OCI-LY3 (cell line): ENCODE measurements at regions not wholly inside any gene's neighbourhood (a gene's known extent, or its start where the extent isn't known, plus 50 kb on each side); places are given as distances from the start of the nearest gene placed in this dataset.

ENCODE experiments used
- H2AFZ ChIP-seq: fragments of 200-600, 300-600 bp; shearing (Covaris generic); 2 replicates; pipeline ENCODE4 v1.6.0; 2014; ENCODE audit warnings: antibody characterized with exemption, low read depth, low read length
- H3K27ac ChIP-seq: fragments of 200-600, 300-600 bp; sonication (generic); 2 replicates; pipeline ENCODE4 v1.5.1; 2014; ENCODE audit warnings: mild to moderate bottlenecking, low read length, moderate library complexity, mixed read lengths
- H3K27me3 ChIP-seq: fragments of 200-600, 300-600 bp; sonication (generic); 2 replicates; pipeline ENCODE4 v1.6.1; 2014; ENCODE audit warnings: low read depth, low read length, mixed read lengths
- H3K36me3 ChIP-seq: fragments of 200-600, 300-600 bp; sonication (generic); replicated peaks from 2 replicates; pipeline ENCODE3; 2014; ENCODE audit warnings: low read depth, low read length, mixed read lengths
- H3K4me1 ChIP-seq: fragments of 300-600, 200-600 bp; sonication (generic); 2 replicates; pipeline ENCODE4 v1.6.1; 2014; ENCODE audit warnings: low read length, mixed read lengths
- H3K4me2 ChIP-seq: fragments of 200-600, 300-600 bp; sonication (generic); 2 replicates; pipeline ENCODE4 v1.6.1; 2014; ENCODE audit warnings: low read length, mixed read lengths
- H3K4me3 ChIP-seq: fragments of 300-600, 200-600 bp; sonication (generic); 2 replicates; pipeline ENCODE4 v1.5.1; 2014; ENCODE audit warnings: antibody characterized with exemption, mild to moderate bottlenecking, low read length, moderate library complexity
- H3K79me2 ChIP-seq: fragments of 300-600, 200-600 bp; shearing (Covaris generic); 2 replicates; pipeline ENCODE4 v1.6.1; 2014; ENCODE audit warnings: mild to moderate bottlenecking, low read length, mixed read lengths
- H3K9ac ChIP-seq: fragments of 300-600, 200-600 bp; shearing (Covaris generic); 2 replicates; pipeline ENCODE4 v1.6.0; 2014; ENCODE audit warnings: mild to moderate bottlenecking, low read length, moderate library complexity
- H3K9me3 ChIP-seq: fragments of 200-600, 300-600 bp; shearing (Covaris generic); 2 replicates; pipeline ENCODE4 v1.6.1; 2014; ENCODE audit warnings: low read length, mixed read lengths; ENCODE audit not compliant: insufficient read depth
- H4K20me1 ChIP-seq: fragments of 200-600, 300-600 bp; sonication (generic); 2 replicates; pipeline ENCODE4 v1.6.1; 2016; ENCODE audit warnings: low read length, mixed read lengths; ENCODE audit not compliant: insufficient read depth
- EZH2phosphoT487 ChIP-seq: fragments of 200-600 bp; shearing (Covaris generic); IDR thresholded peaks from 2 replicates; pipeline ENCODE4 v1.6.1; 2018; ENCODE audit warnings: antibody characterized with exemption, mixed run types, low read depth
- TF ChIP-seq, protein P1 (sequence below): fragments of 200-600, 300-600 bp; sonication (generic); IDR thresholded peaks from 2 replicates; pipeline ENCODE4 v1.5.1; 2014; ENCODE audit warnings: antibody characterized with exemption, low read length, low read depth

DNA sequence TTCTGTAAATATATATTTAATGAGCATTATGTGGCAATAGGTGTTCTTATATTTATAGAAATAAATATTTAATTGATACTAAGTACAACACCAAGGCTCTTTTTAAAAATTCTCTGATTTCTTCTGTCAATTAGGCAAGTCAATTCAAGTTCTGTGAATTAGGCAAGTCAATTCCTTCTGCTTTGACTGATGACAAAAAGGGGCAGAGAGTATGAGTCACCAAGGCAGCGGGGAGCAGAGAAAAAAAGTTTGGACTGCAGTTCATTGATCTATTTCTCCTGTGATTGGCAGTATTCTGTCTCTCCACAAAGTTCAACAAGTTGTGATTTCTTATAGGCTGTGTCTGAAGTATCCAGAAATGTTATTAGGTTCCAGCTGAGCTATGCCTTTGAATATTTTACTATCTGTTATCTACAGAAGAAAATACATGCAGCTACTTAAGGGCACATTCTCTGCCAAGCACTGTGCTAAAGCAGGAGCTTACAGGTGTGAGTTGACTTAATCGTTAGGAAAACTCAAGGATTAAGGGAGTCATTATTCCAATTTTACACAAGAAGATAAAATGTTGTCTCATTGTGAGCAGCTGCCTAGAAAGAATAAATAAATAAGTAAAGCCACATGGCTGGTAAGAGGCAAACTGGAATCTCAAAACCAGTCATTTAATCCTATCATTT is 206.4 kb upstream of the ALG10B start:
- Histone ChIP-seq H3K4me2 (no peak overlapping the region), H3K27ac (no peak overlapping the region), H3K9me3 (no peaks in the 10 kb centered on the region), H3K36me3 (no peaks in the 10 kb centered on the region), H3K79me2 (no peaks in the 10 kb centered on the region), H4K20me1 (no peaks in the 10 kb centered on the region), H3K4me3 (no peak overlapping the region), H3K4me1 (no peaks in the 10 kb centered on the region), H3K9ac (no peak overlapping the region), H3K27me3 (no peaks in the 10 kb centered on the region), H2AFZ (no peak overlapping the region)
- TF ChIP-seq, protein P1, sequence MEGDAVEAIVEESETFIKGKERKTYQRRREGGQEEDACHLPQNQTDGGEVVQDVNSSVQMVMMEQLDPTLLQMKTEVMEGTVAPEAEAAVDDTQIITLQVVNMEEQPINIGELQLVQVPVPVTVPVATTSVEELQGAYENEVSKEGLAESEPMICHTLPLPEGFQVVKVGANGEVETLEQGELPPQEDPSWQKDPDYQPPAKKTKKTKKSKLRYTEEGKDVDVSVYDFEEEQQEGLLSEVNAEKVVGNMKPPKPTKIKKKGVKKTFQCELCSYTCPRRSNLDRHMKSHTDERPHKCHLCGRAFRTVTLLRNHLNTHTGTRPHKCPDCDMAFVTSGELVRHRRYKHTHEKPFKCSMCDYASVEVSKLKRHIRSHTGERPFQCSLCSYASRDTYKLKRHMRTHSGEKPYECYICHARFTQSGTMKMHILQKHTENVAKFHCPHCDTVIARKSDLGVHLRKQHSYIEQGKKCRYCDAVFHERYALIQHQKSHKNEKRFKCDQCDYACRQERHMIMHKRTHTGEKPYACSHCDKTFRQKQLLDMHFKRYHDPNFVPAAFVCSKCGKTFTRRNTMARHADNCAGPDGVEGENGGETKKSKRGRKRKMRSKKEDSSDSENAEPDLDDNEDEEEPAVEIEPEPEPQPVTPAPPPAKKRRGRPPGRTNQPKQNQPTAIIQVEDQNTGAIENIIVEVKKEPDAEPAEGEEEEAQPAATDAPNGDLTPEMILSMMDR = no peak
- no peak for TF ChIP-seq EZH2phosphoT487

DNA sequence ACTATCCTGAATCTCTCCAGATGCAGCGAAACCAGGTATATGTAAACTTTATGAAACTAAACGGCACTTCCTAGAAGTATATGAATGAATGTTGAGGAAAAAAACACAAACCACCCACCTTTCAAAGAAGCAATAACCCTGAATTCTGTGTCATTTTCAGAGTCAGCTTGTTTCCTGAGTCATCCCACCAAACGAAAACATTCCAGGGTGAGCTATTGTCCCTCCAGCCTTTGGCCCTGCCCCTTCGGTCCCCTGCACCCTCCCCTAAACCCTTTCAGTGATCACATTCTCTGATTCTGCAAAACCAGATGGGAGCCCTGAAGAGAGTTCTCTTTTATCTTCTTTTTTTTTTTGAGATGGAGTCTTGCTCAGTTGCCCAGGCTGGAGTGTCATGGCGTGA is 202.6 kb upstream of the ALG10B start:
- TF ChIP-seq, protein P1 = no peak
- TF ChIP-seq EZH2phosphoT487 = no peak
- Histone ChIP-seq H3K36me3 (no peaks in the 10 kb centered on the region), H3K4me2 (no peak overlapping the region), H3K27ac (no peak overlapping the region), H3K9me3 (no peaks in the 10 kb centered on the region), H3K79me2 (no peaks in the 10 kb centered on the region), H3K4me1 (no peaks in the 10 kb centered on the region), H4K20me1 (no peaks in the 10 kb centered on the region), H3K9ac (no peak overlapping the region), H3K27me3 (no peaks in the 10 kb centered on the region), H3K4me3 (no peak overlapping the region), H2AFZ (no peak overlapping the region)

DNA sequence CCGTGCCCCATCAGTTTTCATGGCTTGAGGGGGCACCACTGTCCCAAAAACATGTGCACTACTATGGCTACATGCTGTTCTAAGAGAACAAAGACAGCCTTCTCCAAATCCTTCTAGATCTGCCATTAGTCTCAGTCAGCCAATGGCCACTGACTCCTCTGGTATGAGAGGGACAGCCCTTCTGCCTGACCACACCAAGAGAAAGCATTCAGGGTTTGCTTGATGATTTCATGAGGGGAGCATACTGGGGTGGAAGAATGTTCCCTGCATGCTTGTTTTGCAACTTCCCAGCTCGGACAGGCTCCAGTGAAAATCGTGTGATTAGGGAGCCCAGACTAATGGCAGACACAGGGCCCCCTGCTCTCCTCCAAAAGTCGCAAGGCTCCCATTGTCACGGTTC is 199.6 kb upstream of the ALG10B start:
- H3K4me2 ChIP-seq = no peak overlapping the region
- no peaks in the 10 kb centered on the region for H3K4me1 ChIP-seq
- H3K36me3 ChIP-seq = no peaks in the 10 kb centered on the region
- H3K27me3 ChIP-seq = no peaks in the 10 kb centered on the region
- no peak overlapping the region for H2AFZ ChIP-seq
- no peak overlapping the region for H3K4me3 ChIP-seq
- no peak overlapping the region for H3K9ac ChIP-seq
- H3K27ac ChIP-seq = no peak overlapping the region
- no peaks in the 10 kb centered on the region for H3K79me2 ChIP-seq
- no peaks in the 10 kb centered on the region for H4K20me1 ChIP-seq
- TF ChIP-seq, protein P1 = no peak
- TF ChIP-seq EZH2phosphoT487 = no peak
- H3K9me3 ChIP-seq = no peaks in the 10 kb centered on the region

DNA sequence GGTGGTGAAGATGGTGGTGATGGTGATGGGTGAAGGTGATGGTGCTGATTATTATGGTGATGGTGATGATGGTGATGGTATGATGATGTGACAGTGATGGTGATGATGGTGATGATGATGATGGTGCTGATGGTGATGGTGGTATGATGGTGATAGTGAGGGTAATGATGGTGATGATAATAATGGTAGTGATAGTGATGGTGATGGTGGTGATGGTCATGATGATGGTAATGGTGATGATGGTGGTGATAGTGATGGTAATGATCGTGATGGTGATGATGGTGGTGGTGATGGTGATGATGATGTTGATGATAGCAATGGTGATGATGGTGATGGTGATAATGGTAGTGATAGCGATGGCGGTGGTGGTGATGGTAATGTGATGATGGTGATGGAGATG is 197.9 kb upstream of the ALG10B start:
- no peaks in the 10 kb centered on the region for H3K9me3 ChIP-seq

More for the DNA sequence above, 197.9 kb upstream of the ALG10B start:
- TF ChIP-seq, protein P1 = no peak
- no peak for TF ChIP-seq EZH2phosphoT487
- Histone ChIP-seq H3K4me2 (no peak overlapping the region), H2AFZ (no peak overlapping the region), H3K4me1 (no peaks in the 10 kb centered on the region), H3K9ac (no peak overlapping the region), H3K4me3 (no peak overlapping the region), H4K20me1 (no peaks in the 10 kb centered on the region), H3K27ac (no peak overlapping the region), H3K27me3 (no peaks in the 10 kb centered on the region), H3K79me2 (no peaks in the 10 kb centered on the region), H3K36me3 (no peaks in the 10 kb centered on the region)
